ENCODE measurements at regions not wholly inside any gene's neighbourhood (a gene's known extent, or its start where the extent isn't known, plus 50 kb on each side); places are given as distances from the start of the nearest gene placed in this dataset.

- TF ChIP-seq POLR2AphosphoS5 (IDR thresholded peaks at IDR 0.05; ENCODE audit: low read depth, low read length) (no peak), CTCF (IDR thresholded peaks at IDR 0.05) (no peak), SIN3A (IDR thresholded peaks at IDR 0.05; ENCODE audit: borderline replicate concordance, insufficient read depth, low read depth, low read length) (no peak)
These were observed 78.3 kb upstream of the MAP4K4 start for GRCh38 chr2:101619191-101619591.
